H1 (cell line): ENCODE measurements at regions not wholly inside any gene's neighbourhood (a gene's known extent, or its start where the extent isn't known, plus 50 kb on each side); places are given as distances from the start of the nearest gene placed in this dataset.

ENCODE experiments used
- CTCF ChIA-PET: fragments of 300-600 bp; sonication (Branson Sonifier 250); formaldehyde crosslinking; loops from one replicate; lab custom pipeline; 2021; ENCODE audit not compliant: partially characterized antibody; lab: Charles Lee
- POLR2A ChIA-PET: fragments of 300-600 bp; sonication (Branson Sonifier 250); formaldehyde crosslinking; loops from one replicate; lab custom pipeline; 2021; ENCODE audit warnings: inconsistent platforms; ENCODE audit not compliant: partially characterized antibody; lab: Charles Lee
- DNase-seq, 2 experiments: peaks; one replicate each; pipeline versions ENCODE4 v3.0.0 to v3.0.0-alpha.2; 2010 to 2022; ENCODE audit warnings: low spot score in 2 of 2, low read depth in 1 of 2, mixed read lengths in 1 of 2
- FAIRE-seq: peaks from 2 replicates; lab custom pipeline; 2011; peaks lifted over from hg19 to GRCh38; lab: Jason Lieb, UNC
- H2AFZ ChIP-seq: 2 replicates; pipeline ENCODE4 v1.8.1; 2012; ENCODE audit warnings: low read length, inconsistent platforms
- H2AK5ac ChIP-seq: 2 replicates; pipeline ENCODE4 v1.6.1; 2013; ENCODE audit warnings: low read depth, low read length
- H2BK120ac ChIP-seq: replicated peaks from 2 replicates; pipeline ENCODE3; 2013; ENCODE audit warnings: low read depth, low read length, inconsistent platforms
- H2BK12ac ChIP-seq: 2 replicates; pipeline ENCODE4 v1.6.1; 2013; ENCODE audit warnings: low read depth, low read length
- H2BK15ac ChIP-seq: 2 replicates; pipeline ENCODE4 v1.6.1; 2013; ENCODE audit warnings: low read length
- H2BK20ac ChIP-seq: 2 replicates; pipeline ENCODE4 v1.6.1; 2013; ENCODE audit warnings: low read length
- H2BK5ac ChIP-seq: 2 replicates; pipeline ENCODE4 v1.6.1; 2013; ENCODE audit warnings: low read depth, low read length
- H3K14ac ChIP-seq: 2 replicates; pipeline ENCODE4 v1.6.1; 2013; ENCODE audit warnings: inconsistent platforms; ENCODE audit not compliant: insufficient read length
- H3K18ac ChIP-seq: 2 replicates; pipeline ENCODE4 v1.6.1; 2013; ENCODE audit warnings: low read length; ENCODE audit errors: extremely low read depth
- H3K23ac ChIP-seq: 2 replicates; pipeline ENCODE4 v1.6.1; 2013; ENCODE audit warnings: inconsistent platforms; ENCODE audit not compliant: insufficient read length
- H3K23me2 ChIP-seq: 2 replicates; pipeline ENCODE4 v1.6.1; 2013; ENCODE audit warnings: low read depth, low read length
- H3K27ac ChIP-seq: 2 replicates; pipeline ENCODE4 v1.6.1; 2011; ENCODE audit warnings: low read depth, low read length, inconsistent platforms
- H3K27me3 ChIP-seq, 4 experiments: replicated peaks in 1 of 4; 1 replicate in 1 of 4; 2 replicates in 3 of 4; pipeline versions ENCODE4 v1.6.1 to v1.8.1; 2011 to 2013; ENCODE audit warnings: low read length in 3 of 4, mild to moderate bottlenecking in 3 of 4, inconsistent platforms in 2 of 4, mixed read lengths in 2 of 4, moderate library complexity in 1 of 4; ENCODE audit not compliant: control insufficient read depth in 3 of 4, insufficient read depth in 3 of 4; ENCODE audit errors: extremely low read depth in 1 of 4
- H3K36me3 ChIP-seq, 4 experiments: 2 replicates each; pipeline versions ENCODE4 v1.6.1 to v1.8.1; 2011 to 2013; ENCODE audit warnings: mild to moderate bottlenecking in 4 of 4, low read length in 3 of 4, moderate library complexity in 2 of 4, control low read depth in 1 of 4, inconsistent platforms in 1 of 4; ENCODE audit not compliant: insufficient read depth in 4 of 4, control insufficient read depth in 2 of 4
- H3K4ac ChIP-seq: replicated peaks from 2 replicates; pipeline ENCODE3; 2013; ENCODE audit warnings: low read length, low read depth, mixed read lengths, inconsistent platforms; ENCODE audit not compliant: insufficient read length
- H3K4me1 ChIP-seq, 4 experiments: replicated peaks in 1 of 4; 1 replicate in 1 of 4; 2 replicates in 3 of 4; pipeline versions ENCODE4 v1.6.1 to v1.8.1; 2011 to 2013; ENCODE audit warnings: low read length in 3 of 4, inconsistent platforms in 2 of 4, mixed read lengths in 1 of 4; ENCODE audit not compliant: insufficient read depth in 4 of 4, control insufficient read depth in 3 of 4
- H3K4me2 ChIP-seq, 2 experiments: 2 replicates each; pipeline versions ENCODE4 v1.6.1 to v1.8.1; 2011 to 2013; ENCODE audit warnings: low read depth in 2 of 2, low read length in 2 of 2, control low read depth in 1 of 2, inconsistent platforms in 1 of 2, mild to moderate bottlenecking in 1 of 2; ENCODE audit not compliant: insufficient read depth in 1 of 2
- H3K4me3 ChIP-seq, 4 experiments: fragments of 200-600, 300-600 bp in 1 of 4; sonication (generic), shearing (Covaris generic), sonication (Bioruptor Twin) in 1 of 4; 2 replicates each; pipeline versions ENCODE4 v1.5.1 to v1.8.1; 2011 to 2016; ENCODE audit warnings: low read length in 4 of 4, low read depth in 3 of 4, control low read depth in 2 of 4, inconsistent platforms in 2 of 4, mild to moderate bottlenecking in 2 of 4, mixed read lengths in 1 of 4, moderate library complexity in 1 of 4; ENCODE audit not compliant: insufficient read depth in 2 of 4; ENCODE audit errors: extremely low read depth in 1 of 4
- H3K56ac ChIP-seq: replicated peaks from 2 replicates; pipeline ENCODE3; 2013; ENCODE audit warnings: low read depth, mild to moderate bottlenecking, mixed read lengths, low read length, inconsistent platforms; ENCODE audit not compliant: insufficient read length
- H3K79me1 ChIP-seq: 2 replicates; pipeline ENCODE4 v1.6.1; 2013; ENCODE audit warnings: low read depth, low read length, control low read depth
- H3K79me2 ChIP-seq, 2 experiments: 2 replicates each; pipeline versions ENCODE4 v1.6.1 to v1.8.1; 2012 to 2013; ENCODE audit warnings: low read length in 2 of 2, mild to moderate bottlenecking in 2 of 2, inconsistent platforms in 1 of 2; ENCODE audit not compliant: insufficient read depth in 2 of 2, control insufficient read depth in 1 of 2
- H3K9ac ChIP-seq, 4 experiments: replicated peaks in 1 of 4; 1 replicate in 1 of 4; 2 replicates in 3 of 4; pipeline versions ENCODE4 v1.6.1 to v1.8.1; 2011 to 2013; ENCODE audit warnings: low read depth in 3 of 4, low read length in 3 of 4, control low read depth in 2 of 4, mild to moderate bottlenecking in 2 of 4, moderate library complexity in 2 of 4, inconsistent platforms in 1 of 4; ENCODE audit errors: extremely low read depth in 1 of 4
- H3K9me3 ChIP-seq, 2 experiments: 2 replicates each; pipeline versions ENCODE4 v1.6.1 to v1.8.1; 2012 to 2013; ENCODE audit warnings: mild to moderate bottlenecking in 2 of 2, moderate library complexity in 2 of 2, control low read depth in 1 of 2, inconsistent platforms in 1 of 2, low read depth in 1 of 2, low read length in 1 of 2, mixed read lengths in 1 of 2; ENCODE audit not compliant: insufficient read depth in 2 of 2
- H4K20me1 ChIP-seq, 2 experiments: replicated peaks in 1 of 2; 2 replicates each; pipeline versions ENCODE3 to v1.8.1; 2011 to 2013; ENCODE audit warnings: inconsistent platforms in 2 of 2, low read length in 2 of 2, mild to moderate bottlenecking in 1 of 2; ENCODE audit not compliant: insufficient read depth in 2 of 2, control insufficient read depth in 1 of 2
- H4K5ac ChIP-seq: 2 replicates; pipeline ENCODE4 v1.6.1; 2013; ENCODE audit warnings: low read length, low read depth, mixed read lengths, inconsistent platforms; ENCODE audit not compliant: insufficient read length
- H4K8ac ChIP-seq: 2 replicates; pipeline ENCODE4 v1.8.0; 2013; ENCODE audit warnings: mild to moderate bottlenecking, moderate library complexity, low read length, inconsistent platforms; ENCODE audit not compliant: insufficient read depth; ENCODE audit errors: extremely low read depth
- H4K91ac ChIP-seq: replicated peaks from 2 replicates; pipeline ENCODE3; 2013; ENCODE audit warnings: low read length, mixed read lengths, inconsistent platforms; ENCODE audit not compliant: insufficient read length
- TAF7 ChIP-seq: optimal IDR thresholded peaks from 2 replicates; pipeline ENCODE3; 2011; ENCODE audit warnings: low read depth, mild to moderate bottlenecking, inconsistent platforms, low read length, moderate library complexity, borderline replicate concordance
- TBP ChIP-seq: IDR thresholded peaks from 2 replicates; pipeline ENCODE4 v1.6.1; 2011; ENCODE audit warnings: low read depth, low read length, improper control_type of control experiment
- WGBS, 2 experiments: shearing (Covaris generic) in 1 of 2; methylation state at CpG; one replicate each; pipeline versions ENCODE4 v1.1.6 to v1.1.7; 2013 to 2015; ENCODE audit warnings: low lambda C conversion rate in 2 of 2, mixed read lengths in 2 of 2, inconsistent platforms in 1 of 2, low coverage in 1 of 2, missing lambda C conversion rate in 1 of 2; ENCODE audit not compliant: insufficient replicate concordance in 2 of 2, insufficient coverage in 1 of 2, insufficient read length in 1 of 2; ENCODE audit errors: extremely low coverage in 1 of 2, missing lambda C conversion rate in 1 of 2; 5-methylcytosine and 5-hydroxymethylcytosine counted together
- TF ChIP-seq, protein P1 (sequence below): IDR thresholded peaks from 2 replicates; pipeline ENCODE4 v1.6.1; 2011; ENCODE audit warnings: low read length, improper control_type of control experiment
- TF ChIP-seq, protein P2 (sequence below), 3 experiments: IDR thresholded peaks; 1 replicate in 2 of 3; 2 replicates in 1 of 3; pipeline versions ENCODE4 v1.5.1 to v1.6.1; 2011; ENCODE audit warnings: low read length in 3 of 3, mild to moderate bottlenecking in 3 of 3, inconsistent platforms in 2 of 3, low read depth in 1 of 3, moderate library complexity in 1 of 3; ENCODE audit not compliant: insufficient read depth in 1 of 3; ENCODE audit errors: control extremely low read depth in 1 of 3

DNA sequence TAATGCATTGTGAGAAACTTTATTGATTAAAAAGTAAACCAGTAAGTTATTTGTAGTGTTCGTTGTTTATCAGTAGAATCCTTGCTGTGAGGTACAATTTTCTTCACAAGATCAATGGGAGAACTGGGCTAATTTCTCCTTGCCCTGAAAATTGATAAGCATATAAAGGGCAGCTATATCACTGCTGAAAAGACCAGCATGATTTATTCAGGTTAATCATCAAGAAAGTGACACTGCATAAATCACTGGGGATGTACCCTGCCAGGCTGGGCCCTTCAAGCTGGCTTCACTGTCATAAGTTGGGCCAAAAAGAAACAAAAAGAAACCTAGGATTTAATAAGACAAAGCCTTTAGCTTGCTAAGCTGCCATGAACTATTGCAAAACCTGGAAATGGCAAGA is 746.7 kb downstream of the STPG2 start:
- no peaks in the 10 kb centered on the region for H3K23me2 ChIP-seq
- CTCF ChIA-PET = interaction anchor here (0.9 kb wide), 1 partner anchor 121 kb away, joined by 3 read pairs; no protein-coding TSS in a partner anchor
- no peak overlapping the region for H2AK5ac ChIP-seq
- no peak overlapping the region for H3K23ac ChIP-seq
- 100% methylated on average over 1 of the region's 1 CpG; no CpG with 5 or more reads in 1 of the 2 experiments for WGBS, 2 experiments
- H2AFZ ChIP-seq = no peak overlapping the region
- H4K8ac ChIP-seq = no peak overlapping the region
- no peaks in the 10 kb centered on the region for H3K9me3 ChIP-seq
- no peak overlapping the region for H2BK5ac ChIP-seq
- H2BK120ac ChIP-seq = no peak overlapping the region
- no peak overlapping the region for H4K5ac ChIP-seq
- no peak overlapping the region for H3K4ac ChIP-seq
- POLR2A ChIA-PET = no interaction called here
- H3K36me3 ChIP-seq = no peaks in the 10 kb centered on the region
- H3K56ac ChIP-seq = no peak overlapping the region
- H2BK15ac ChIP-seq = no peak overlapping the region
- H2BK12ac ChIP-seq = no peak overlapping the region
- H2BK20ac ChIP-seq = no peak overlapping the region
- no peaks in the 10 kb centered on the region for H3K79me1 ChIP-seq
- no peak overlapping the region for H3K14ac ChIP-seq
- DNase-seq (no peak), FAIRE-seq (no peak)
- no peak overlapping the region for H3K9ac ChIP-seq
- H3K4me3 ChIP-seq = no peak overlapping the region
- H3K4me2 ChIP-seq = no peak overlapping the region
- TF ChIP-seq TAF7 (no peak), TBP (no peak)
- TF ChIP-seq, protein P1, sequence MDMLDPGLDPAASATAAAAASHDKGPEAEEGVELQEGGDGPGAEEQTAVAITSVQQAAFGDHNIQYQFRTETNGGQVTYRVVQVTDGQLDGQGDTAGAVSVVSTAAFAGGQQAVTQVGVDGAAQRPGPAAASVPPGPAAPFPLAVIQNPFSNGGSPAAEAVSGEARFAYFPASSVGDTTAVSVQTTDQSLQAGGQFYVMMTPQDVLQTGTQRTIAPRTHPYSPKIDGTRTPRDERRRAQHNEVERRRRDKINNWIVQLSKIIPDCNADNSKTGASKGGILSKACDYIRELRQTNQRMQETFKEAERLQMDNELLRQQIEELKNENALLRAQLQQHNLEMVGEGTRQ = no peak
- TF ChIP-seq, protein P2, sequence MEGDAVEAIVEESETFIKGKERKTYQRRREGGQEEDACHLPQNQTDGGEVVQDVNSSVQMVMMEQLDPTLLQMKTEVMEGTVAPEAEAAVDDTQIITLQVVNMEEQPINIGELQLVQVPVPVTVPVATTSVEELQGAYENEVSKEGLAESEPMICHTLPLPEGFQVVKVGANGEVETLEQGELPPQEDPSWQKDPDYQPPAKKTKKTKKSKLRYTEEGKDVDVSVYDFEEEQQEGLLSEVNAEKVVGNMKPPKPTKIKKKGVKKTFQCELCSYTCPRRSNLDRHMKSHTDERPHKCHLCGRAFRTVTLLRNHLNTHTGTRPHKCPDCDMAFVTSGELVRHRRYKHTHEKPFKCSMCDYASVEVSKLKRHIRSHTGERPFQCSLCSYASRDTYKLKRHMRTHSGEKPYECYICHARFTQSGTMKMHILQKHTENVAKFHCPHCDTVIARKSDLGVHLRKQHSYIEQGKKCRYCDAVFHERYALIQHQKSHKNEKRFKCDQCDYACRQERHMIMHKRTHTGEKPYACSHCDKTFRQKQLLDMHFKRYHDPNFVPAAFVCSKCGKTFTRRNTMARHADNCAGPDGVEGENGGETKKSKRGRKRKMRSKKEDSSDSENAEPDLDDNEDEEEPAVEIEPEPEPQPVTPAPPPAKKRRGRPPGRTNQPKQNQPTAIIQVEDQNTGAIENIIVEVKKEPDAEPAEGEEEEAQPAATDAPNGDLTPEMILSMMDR (IDR thresholded peaks at IDR 0.05; ENCODE audit: control extremely low read depth in 1 of 3, insufficient read depth in 1 of 3, low read depth in 1 of 3, low read length in 3 of 3) = no peak
- TF ChIP-seq, all 59 proteins: peak for 0
- H4K20me1 ChIP-seq = no peaks in the 10 kb centered on the region
- no peaks in the 10 kb centered on the region for H3K79me2 ChIP-seq
- no peak overlapping the region for H3K18ac ChIP-seq
- no peak overlapping the region for H4K91ac ChIP-seq
- H3K27ac ChIP-seq = no peak overlapping the region
- no peaks in the 10 kb centered on the region for H3K27me3 ChIP-seq
- H3K4me1 ChIP-seq = no peaks in the 10 kb centered on the region
